ENCODE measurements at regions not wholly inside any gene's neighbourhood (a gene's known extent, or its start where the extent isn't known, plus 50 kb on each side); places are given as distances from the start of the nearest gene placed in this dataset.

DNA sequence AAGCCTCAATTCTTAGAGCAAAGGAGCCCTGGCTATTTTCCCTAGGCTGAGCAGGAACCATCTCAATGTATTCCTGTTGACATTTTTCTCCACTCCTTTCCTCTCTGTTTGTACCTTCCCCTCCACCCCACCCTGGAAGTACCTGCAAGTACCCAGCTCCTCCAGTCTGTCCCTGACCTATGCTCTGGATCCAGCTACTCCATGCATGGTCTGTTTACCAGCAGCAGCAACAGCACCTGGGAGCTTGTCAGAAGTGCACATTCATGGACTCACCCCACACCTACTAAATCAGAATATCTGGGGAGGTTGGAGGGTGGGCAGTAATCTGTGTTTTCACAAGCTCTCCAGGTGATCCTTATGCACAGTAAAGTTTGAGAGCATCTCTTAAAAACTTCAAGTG lies 240.7 kb upstream of the UMPS start:
- H3K27ac ChIP-seq (ENCODE audit: low read depth in 1 of 2, low read length in 2 of 2) = no peak overlapping the region
- no peaks in the 10 kb centered on the region for H3K4me1 ChIP-seq (ENCODE audit: control insufficient read depth in 4 of 4, insufficient read depth in 4 of 4, low read length in 3 of 4)
- H3K9ac ChIP-seq (ENCODE audit: low read depth in 1 of 2, low read length in 2 of 2) = no peak overlapping the region
- TF ChIP-seq ATF3 (IDR thresholded peaks at IDR 0.05) = no peak
- no peak for TF ChIP-seq RAD21 (IDR thresholded peaks at IDR 0.05)
- TF ChIP-seq, protein P1, sequence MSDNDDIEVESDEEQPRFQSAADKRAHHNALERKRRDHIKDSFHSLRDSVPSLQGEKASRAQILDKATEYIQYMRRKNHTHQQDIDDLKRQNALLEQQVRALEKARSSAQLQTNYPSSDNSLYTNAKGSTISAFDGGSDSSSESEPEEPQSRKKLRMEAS (IDR thresholded peaks at IDR 0.05) = no peak
- no peak for TF ChIP-seq JUND (IDR thresholded peaks at IDR 0.05)
- TF ChIP-seq TAF1 (conservative IDR thresholded peaks at IDR 0.05) = no peak
- TF ChIP-seq GABPA (IDR thresholded peaks at IDR 0.05 in 1 of 2, conservative IDR thresholded peaks at IDR 0.05 in 1 of 2) = no peak
- TF ChIP-seq HNF4G (IDR thresholded peaks at IDR 0.05) = no peak
- TF ChIP-seq, protein P2, sequence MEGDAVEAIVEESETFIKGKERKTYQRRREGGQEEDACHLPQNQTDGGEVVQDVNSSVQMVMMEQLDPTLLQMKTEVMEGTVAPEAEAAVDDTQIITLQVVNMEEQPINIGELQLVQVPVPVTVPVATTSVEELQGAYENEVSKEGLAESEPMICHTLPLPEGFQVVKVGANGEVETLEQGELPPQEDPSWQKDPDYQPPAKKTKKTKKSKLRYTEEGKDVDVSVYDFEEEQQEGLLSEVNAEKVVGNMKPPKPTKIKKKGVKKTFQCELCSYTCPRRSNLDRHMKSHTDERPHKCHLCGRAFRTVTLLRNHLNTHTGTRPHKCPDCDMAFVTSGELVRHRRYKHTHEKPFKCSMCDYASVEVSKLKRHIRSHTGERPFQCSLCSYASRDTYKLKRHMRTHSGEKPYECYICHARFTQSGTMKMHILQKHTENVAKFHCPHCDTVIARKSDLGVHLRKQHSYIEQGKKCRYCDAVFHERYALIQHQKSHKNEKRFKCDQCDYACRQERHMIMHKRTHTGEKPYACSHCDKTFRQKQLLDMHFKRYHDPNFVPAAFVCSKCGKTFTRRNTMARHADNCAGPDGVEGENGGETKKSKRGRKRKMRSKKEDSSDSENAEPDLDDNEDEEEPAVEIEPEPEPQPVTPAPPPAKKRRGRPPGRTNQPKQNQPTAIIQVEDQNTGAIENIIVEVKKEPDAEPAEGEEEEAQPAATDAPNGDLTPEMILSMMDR (IDR thresholded peaks at IDR 0.05; ENCODE audit: low read depth, low read length, missing input control) = no peak
- TF ChIP-seq RXRA (IDR thresholded peaks at IDR 0.05) = no peak
- no peak for TF ChIP-seq REST (IDR thresholded peaks at IDR 0.05)
- TF ChIP-seq SP1 (IDR thresholded peaks at IDR 0.05) = no peak
- no peak for TF ChIP-seq YY1 (IDR thresholded peaks at IDR 0.05)
- TF ChIP-seq HNF4A (conservative IDR thresholded peaks at IDR 0.05) = no peak
- no peak for TF ChIP-seq FOXA1 (IDR thresholded peaks at IDR 0.05)
- TF ChIP-seq, protein P3, sequence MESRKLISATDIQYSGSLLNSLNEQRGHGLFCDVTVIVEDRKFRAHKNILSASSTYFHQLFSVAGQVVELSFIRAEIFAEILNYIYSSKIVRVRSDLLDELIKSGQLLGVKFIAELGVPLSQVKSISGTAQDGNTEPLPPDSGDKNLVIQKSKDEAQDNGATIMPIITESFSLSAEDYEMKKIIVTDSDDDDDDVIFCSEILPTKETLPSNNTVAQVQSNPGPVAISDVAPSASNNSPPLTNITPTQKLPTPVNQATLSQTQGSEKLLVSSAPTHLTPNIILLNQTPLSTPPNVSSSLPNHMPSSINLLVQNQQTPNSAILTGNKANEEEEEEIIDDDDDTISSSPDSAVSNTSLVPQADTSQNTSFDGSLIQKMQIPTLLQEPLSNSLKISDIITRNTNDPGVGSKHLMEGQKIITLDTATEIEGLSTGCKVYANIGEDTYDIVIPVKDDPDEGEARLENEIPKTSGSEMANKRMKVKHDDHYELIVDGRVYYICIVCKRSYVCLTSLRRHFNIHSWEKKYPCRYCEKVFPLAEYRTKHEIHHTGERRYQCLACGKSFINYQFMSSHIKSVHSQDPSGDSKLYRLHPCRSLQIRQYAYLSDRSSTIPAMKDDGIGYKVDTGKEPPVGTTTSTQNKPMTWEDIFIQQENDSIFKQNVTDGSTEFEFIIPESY (IDR thresholded peaks at IDR 0.05) = no peak
- no peak for TF ChIP-seq EGR1 (IDR thresholded peaks at IDR 0.05; ENCODE audit: low read depth in 2 of 2)
- TF ChIP-seq FOXA2 (IDR thresholded peaks at IDR 0.05) = no peak
- no peak for TF ChIP-seq NR2F2 (IDR thresholded peaks at IDR 0.05)
- no peaks in the 10 kb centered on the region for H3K9me3 ChIP-seq (ENCODE audit: control insufficient read depth in 4 of 4, low read length in 3 of 4)
- DNase-seq (ENCODE audit: low spot score) = no peak
- no peaks in the 10 kb centered on the region for H3K27me3 ChIP-seq (ENCODE audit: control insufficient read depth in 4 of 4, insufficient read depth in 4 of 4, low read length in 3 of 4)
- H3K36me3 ChIP-seq (ENCODE audit: control insufficient read depth in 4 of 4, insufficient read depth in 3 of 4, low read depth in 1 of 4, low read length in 3 of 4) = no peaks in the 10 kb centered on the region
- no peak overlapping the region for H3K4me3 ChIP-seq (ENCODE audit: low read depth in 1 of 3, low read length in 3 of 3)

Data from liver (tissue), 7 donors.